ENCODE measurements at regions not wholly inside any gene's neighbourhood (a gene's known extent, or its start where the extent isn't known, plus 50 kb on each side); places are given as distances from the start of the nearest gene placed in this dataset.
"Not testable (repeated sequence)": the region's sequence is repeated elsewhere in the genome, so short reads cannot be mapped to it uniquely, and the experiment has no call there.

- FAIRE-seq, result no peak
Observed at GRCh38 chr2:220814441-220814840, 757.7 kb downstream of the EPHA4 start.

- FAIRE-seq, result no peak
Observed at GRCh38 chr2:220815698-220816097, 756.4 kb downstream of the EPHA4 start.

- FAIRE-seq, result no peak
Observed at GRCh38 chr2:220821683-220822082, 750.4 kb downstream of the EPHA4 start.

GRCh38 chr2:220823590-220823989, 748.5 kb downstream of the EPHA4 start:
- not testable (repeated sequence) for FAIRE-seq

GRCh38 chr2:220833446-220833845, 738.7 kb downstream of the EPHA4 start:
- FAIRE-seq, result no peak

GRCh38 chr2:220835583-220835982, 736.5 kb downstream of the EPHA4 start:
- no peak for FAIRE-seq

- FAIRE-seq, result no peak
Observed at GRCh38 chr2:220837226-220837625, 734.9 kb downstream of the EPHA4 start.

GRCh38 chr2:220842901-220843665, 729.0 kb downstream of the EPHA4 start:
- no peak for FAIRE-seq

GRCh38 chr2:220845766-220846273, 726.3 kb downstream of the EPHA4 start:
- FAIRE-seq, result no peak

- FAIRE-seq, result no peak
Observed at GRCh38 chr2:220847006-220847405, 725.1 kb downstream of the EPHA4 start.

GRCh38 chr2:220847589-220847988, 724.5 kb downstream of the EPHA4 start:
- no peak for FAIRE-seq

GRCh38 chr2:220849433-220849832, 722.7 kb downstream of the EPHA4 start:
- no peak for FAIRE-seq

GRCh38 chr2:220850116-220850515, 722.0 kb downstream of the EPHA4 start:
- no peak for FAIRE-seq

GRCh38 chr2:220855296-220855695, 716.8 kb downstream of the EPHA4 start:
- no peak for FAIRE-seq

GRCh38 chr2:220856486-220856885, 715.6 kb downstream of the EPHA4 start:
- FAIRE-seq, result no peak

- FAIRE-seq, result no peak
Observed at GRCh38 chr2:220857368-220857767, 714.7 kb downstream of the EPHA4 start.

- no peak for FAIRE-seq
Observed at GRCh38 chr2:220858101-220858500, 714.0 kb downstream of the EPHA4 start.

GRCh38 chr2:220871909-220872308, 700.2 kb downstream of the EPHA4 start:
- no peak for FAIRE-seq

- no peak for FAIRE-seq
Observed at GRCh38 chr2:220876080-220876824, 695.9 kb downstream of the EPHA4 start.

GRCh38 chr2:220877491-220877890, 694.6 kb downstream of the EPHA4 start:
- no peak for FAIRE-seq

GRCh38 chr2:220877897-220878296, 694.2 kb downstream of the EPHA4 start:
- no peak for FAIRE-seq

GRCh38 chr2:220880623-220881596, 691.2 kb downstream of the EPHA4 start:
- FAIRE-seq, result no peak

- no peak for FAIRE-seq
Observed at GRCh38 chr2:220882507-220882906, 689.6 kb downstream of the EPHA4 start.

All from islet of Langerhans (tissue), 1 donor.